B cell (primary cell): ENCODE measurements at regions not wholly inside any gene's neighbourhood (a gene's known extent, or its start where the extent isn't known, plus 50 kb on each side); places are given as distances from the start of the nearest gene placed in this dataset.
"Not testable (repeated sequence)": the region's sequence is repeated elsewhere in the genome, so short reads cannot be mapped to it uniquely, and the experiment has no call there.

Source experiments
- ATAC-seq: fragments of 200-7000 bp; cut with Tn5 transposase; one replicate; pipeline ENCODE4 v1.10.0; 2021; ENCODE audit warnings: low read depth, mild to moderate bottlenecking, moderate number of reproducible peaks, moderate library complexity
- CTCF ChIA-PET: fragments of 350-600 bp; sonication (Branson Sonifier 250); formaldehyde crosslinking; loops from one replicate; lab custom pipeline; 2021; ENCODE audit warnings: antibody characterized with exemption, inconsistent platforms; lab: Charles Lee
- POLR2A ChIA-PET: fragments of 350-600 bp; sonication (Branson Sonifier 250); formaldehyde crosslinking; loops from one replicate; lab custom pipeline; 2021; ENCODE audit warnings: antibody characterized with exemption; lab: Charles Lee
- DNase-seq: peaks from one replicate; pipeline ENCODE4 v3.0.0; 2013
- H2AFZ ChIP-seq: 2 replicates; pipeline ENCODE4 v1.6.1; 2012; ENCODE audit warnings: mild to moderate bottlenecking, low read depth, low read length; ENCODE audit not compliant: insufficient read depth, poor library complexity, severe bottlenecking
- H3K27ac ChIP-seq, 2 donors: 1 replicate in 1 of 2; 2 replicates in 1 of 2; pipeline ENCODE4 v1.5.1; 2012 to 2013; ENCODE audit warnings: low read length in 2 of 2, mild to moderate bottlenecking in 2 of 2, moderate library complexity in 1 of 2
- H3K27me3 ChIP-seq, 4 experiments: fragments of 200-600 bp in 1 of 4; sonication (generic) in 1 of 4; replicated peaks in 1 of 4; 1 replicate in 2 of 4; 2 replicates in 2 of 4; pipeline versions ENCODE4 v1.6.1 to v1.7.0; 2013 to 2016; ENCODE audit warnings: low read length in 3 of 4, mild to moderate bottlenecking in 2 of 4, mixed read lengths in 1 of 4, moderate library complexity in 1 of 4; ENCODE audit not compliant: insufficient read depth in 4 of 4, control insufficient read depth in 3 of 4; ENCODE audit errors: control extremely low read depth in 1 of 4
- H3K36me3 ChIP-seq, 2 experiments: replicated peaks in 1 of 2; 1 replicate in 1 of 2; 2 replicates in 1 of 2; pipeline versions ENCODE4 v1.6.1 to v1.7.1; 2013; ENCODE audit warnings: low read length in 1 of 2; ENCODE audit not compliant: insufficient read depth in 2 of 2, control insufficient read depth in 1 of 2; ENCODE audit errors: control extremely low read depth in 1 of 2, extremely low read depth in 1 of 2
- H3K4me1 ChIP-seq, 2 donors: fragments of 200-600 bp in 1 of 2; sonication (generic) in 1 of 2; 1 replicate in 1 of 2; 2 replicates in 1 of 2; pipeline versions ENCODE4 v1.5.1 to v1.6.1; 2013 to 2017; ENCODE audit warnings: low read length in 2 of 2; ENCODE audit not compliant: control insufficient read depth in 2 of 2, insufficient read depth in 2 of 2
- H3K4me2 ChIP-seq: replicated peaks from 2 replicates; pipeline ENCODE3; 2012; ENCODE audit warnings: mild to moderate bottlenecking, low read depth, low read length; ENCODE audit not compliant: poor library complexity, severe bottlenecking
- H3K4me3 ChIP-seq, 5 experiments: fragments of 200-600 bp in 1 of 5; sonication (generic) in 1 of 5; 1 replicate in 3 of 5; 2 replicates in 2 of 5; pipeline versions ENCODE4 v1.5.1 to v1.7.0; 2011 to 2016; ENCODE audit warnings: low read length in 4 of 5, mild to moderate bottlenecking in 4 of 5, low read depth in 2 of 5, control low read depth in 1 of 5, moderate library complexity in 1 of 5; ENCODE audit not compliant: insufficient read depth in 1 of 5; ENCODE audit errors: control extremely low read depth in 1 of 5, extremely low read depth in 1 of 5
- H3K79me2 ChIP-seq: fragments of 200-600 bp; sonication (generic); one replicate; pipeline ENCODE4 v1.6.0; 2016; ENCODE audit warnings: low read length; ENCODE audit not compliant: control insufficient read depth, insufficient read depth
- H3K9ac ChIP-seq: fragments of 200-600 bp; sonication (generic); 2 replicates; pipeline ENCODE4 v1.6.1; 2017; ENCODE audit warnings: mild to moderate bottlenecking, low read length, moderate library complexity
- H3K9me3 ChIP-seq, 3 donors: one replicate each; pipeline versions ENCODE4 v1.6.1 to v1.7.1; 2013; ENCODE audit warnings: low read length in 2 of 3; ENCODE audit not compliant: control insufficient read depth in 2 of 3, insufficient read depth in 1 of 3; ENCODE audit errors: control extremely low read depth in 1 of 3
- H4K20me1 ChIP-seq: 2 replicates; pipeline ENCODE4 v1.6.0; 2012; ENCODE audit warnings: mild to moderate bottlenecking, low read length; ENCODE audit not compliant: insufficient read depth, control insufficient read depth, poor library complexity, severe bottlenecking
- H3K27ac Mint-ChIP-seq: one replicate; pipeline ENCODE4 v1.8.0; 2021; ENCODE audit warnings: mixed read lengths
- H3K27me3 Mint-ChIP-seq: one replicate; pipeline ENCODE4 v1.8.0; 2021; ENCODE audit warnings: mixed read lengths
- H3K4me1 Mint-ChIP-seq: one replicate; pipeline ENCODE4 v1.8.0; 2021; ENCODE audit warnings: mixed read lengths
- H3K4me3 Mint-ChIP-seq: one replicate; pipeline ENCODE4 v1.8.0; 2021; ENCODE audit warnings: mixed read lengths
- H3K9me3 Mint-ChIP-seq: one replicate; pipeline ENCODE4 v1.8.0; 2022; ENCODE audit warnings: mixed read lengths; ENCODE audit not compliant: insufficient read depth
- EZH2 ChIP-seq: IDR thresholded peaks from 2 replicates; pipeline ENCODE4 v1.6.1; 2012; ENCODE audit warnings: borderline replicate concordance, low read depth, mild to moderate bottlenecking, moderate library complexity, low read length; ENCODE audit not compliant: insufficient read depth, poor library complexity, severe bottlenecking
- WGBS: methylation state at CpG from one replicate; pipeline ENCODE4 v1.1.5; 2013; ENCODE audit warnings: missing lambda C conversion rate; ENCODE audit not compliant: insufficient coverage; 5-methylcytosine and 5-hydroxymethylcytosine counted together
- intact Hi-C: fragments of 100-400 bp; cut with micrococcal nuclease; formaldehyde crosslinking; loops from one replicate; pipeline ENCODE4 v1.10.0; 2022
- TF ChIP-seq, protein P1 (sequence below): fragments of 200-600 bp; IDR thresholded peaks from one replicate; pipeline ENCODE4 v1.8.0; 2022; ENCODE audit warnings: antibody characterized with exemption, mild to moderate bottlenecking

DNA sequence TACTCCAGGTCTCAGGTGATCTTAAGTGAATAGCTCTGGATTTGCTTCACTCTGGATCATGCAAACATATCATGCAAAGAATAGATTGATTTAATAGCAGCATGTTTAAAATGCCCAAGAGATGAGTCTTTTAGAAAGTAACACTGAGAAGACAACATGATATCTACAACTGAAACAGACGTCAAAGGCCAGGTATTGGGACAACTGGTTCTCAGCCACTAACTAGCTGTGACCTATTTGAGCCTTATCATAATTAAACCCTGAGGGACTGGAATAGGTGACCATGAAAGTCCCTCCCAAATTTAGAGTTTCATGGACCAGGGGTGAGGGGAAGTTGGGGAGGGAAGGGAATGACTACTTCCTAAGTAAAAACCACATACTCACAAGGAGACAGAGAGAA, 95.7 kb downstream of the NIBAN1 start:
- no peaks in the 10 kb centered on the region for H4K20me1 ChIP-seq
- TF ChIP-seq, protein P1, sequence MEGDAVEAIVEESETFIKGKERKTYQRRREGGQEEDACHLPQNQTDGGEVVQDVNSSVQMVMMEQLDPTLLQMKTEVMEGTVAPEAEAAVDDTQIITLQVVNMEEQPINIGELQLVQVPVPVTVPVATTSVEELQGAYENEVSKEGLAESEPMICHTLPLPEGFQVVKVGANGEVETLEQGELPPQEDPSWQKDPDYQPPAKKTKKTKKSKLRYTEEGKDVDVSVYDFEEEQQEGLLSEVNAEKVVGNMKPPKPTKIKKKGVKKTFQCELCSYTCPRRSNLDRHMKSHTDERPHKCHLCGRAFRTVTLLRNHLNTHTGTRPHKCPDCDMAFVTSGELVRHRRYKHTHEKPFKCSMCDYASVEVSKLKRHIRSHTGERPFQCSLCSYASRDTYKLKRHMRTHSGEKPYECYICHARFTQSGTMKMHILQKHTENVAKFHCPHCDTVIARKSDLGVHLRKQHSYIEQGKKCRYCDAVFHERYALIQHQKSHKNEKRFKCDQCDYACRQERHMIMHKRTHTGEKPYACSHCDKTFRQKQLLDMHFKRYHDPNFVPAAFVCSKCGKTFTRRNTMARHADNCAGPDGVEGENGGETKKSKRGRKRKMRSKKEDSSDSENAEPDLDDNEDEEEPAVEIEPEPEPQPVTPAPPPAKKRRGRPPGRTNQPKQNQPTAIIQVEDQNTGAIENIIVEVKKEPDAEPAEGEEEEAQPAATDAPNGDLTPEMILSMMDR = no peak
- TF ChIP-seq EZH2 = no peak
- no CpG with 5 or more reads among the region's 1 CpG for WGBS
- intact Hi-C loops = no loop called here
- H3K4me2 ChIP-seq = no peak overlapping the region
- no peaks in the 10 kb centered on the region for H3K79me2 ChIP-seq
- ChIA-PET POLR2A (no interaction called here), CTCF (no interaction called here)
- H3K4me1 Mint-ChIP-seq = peaks cover 6% of the 10 kb centered on the region
- no peaks in the 10 kb centered on the region for H3K36me3 ChIP-seq
- DNase-seq (no peak), ATAC-seq (no peak)
- no peaks in the 10 kb centered on the region for H3K4me1 ChIP-seq
- no peak overlapping the region for H3K9ac ChIP-seq
- no peaks in the 10 kb centered on the region for H3K27me3 ChIP-seq
- H2AFZ ChIP-seq = no peak overlapping the region
- H3K27ac Mint-ChIP-seq = no peak overlapping the region
- H3K9me3 ChIP-seq = no peaks in the 10 kb centered on the region
- no peak overlapping the region for H3K27ac ChIP-seq
- no peak overlapping the region for H3K4me3 Mint-ChIP-seq
- H3K27me3 Mint-ChIP-seq = no peaks in the 10 kb centered on the region
- H3K9me3 Mint-ChIP-seq = no peaks in the 10 kb centered on the region
- H3K4me3 ChIP-seq = no peak overlapping the region

DNA sequence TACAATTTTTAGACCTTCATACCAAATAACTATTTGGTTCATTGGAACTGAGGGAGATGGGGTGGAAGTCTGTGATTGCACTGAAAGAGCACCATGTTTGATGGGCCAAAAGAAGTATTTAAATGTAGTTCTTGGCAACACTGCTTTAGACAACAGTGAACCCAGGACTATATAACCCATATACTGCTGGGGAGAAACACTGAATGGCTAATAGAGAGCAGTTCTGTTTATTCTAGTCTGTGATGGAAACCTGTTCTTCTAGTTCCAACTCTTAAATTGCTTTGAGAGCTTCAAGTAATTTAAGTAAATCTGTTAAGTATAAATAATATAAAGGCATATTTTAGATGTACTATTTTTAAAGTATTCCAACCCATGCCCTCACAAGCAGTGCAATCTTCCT, 96.3 kb downstream of the NIBAN1 start:
- no peak overlapping the region for H3K4me3 ChIP-seq
- CTCF ChIA-PET = no interaction called here
- H3K27ac ChIP-seq = no peak overlapping the region
- Mint-ChIP-seq H3K27me3 (no peaks in the 10 kb centered on the region), H3K4me1 (peaks cover 6% of the 10 kb centered on the region), H3K9me3 (no peaks in the 10 kb centered on the region), H3K27ac (no peak overlapping the region), H3K4me3 (no peak overlapping the region)
- intact Hi-C loops = no loop called here
- no peaks in the 10 kb centered on the region for H3K9me3 ChIP-seq
- no peaks in the 10 kb centered on the region for H3K79me2 ChIP-seq
- H3K4me1 ChIP-seq = no peaks in the 10 kb centered on the region
- no peak overlapping the region for H2AFZ ChIP-seq
- no peaks in the 10 kb centered on the region for H3K27me3 ChIP-seq
- no peak for TF ChIP-seq EZH2
- TF ChIP-seq, protein P1 = no peak
- ATAC-seq (no peak), DNase-seq (no peak)
- no peak overlapping the region for H3K9ac ChIP-seq
- H3K36me3 ChIP-seq = no peaks in the 10 kb centered on the region
- POLR2A ChIA-PET = no interaction called here
- no peak overlapping the region for H3K4me2 ChIP-seq
- no peaks in the 10 kb centered on the region for H4K20me1 ChIP-seq

DNA sequence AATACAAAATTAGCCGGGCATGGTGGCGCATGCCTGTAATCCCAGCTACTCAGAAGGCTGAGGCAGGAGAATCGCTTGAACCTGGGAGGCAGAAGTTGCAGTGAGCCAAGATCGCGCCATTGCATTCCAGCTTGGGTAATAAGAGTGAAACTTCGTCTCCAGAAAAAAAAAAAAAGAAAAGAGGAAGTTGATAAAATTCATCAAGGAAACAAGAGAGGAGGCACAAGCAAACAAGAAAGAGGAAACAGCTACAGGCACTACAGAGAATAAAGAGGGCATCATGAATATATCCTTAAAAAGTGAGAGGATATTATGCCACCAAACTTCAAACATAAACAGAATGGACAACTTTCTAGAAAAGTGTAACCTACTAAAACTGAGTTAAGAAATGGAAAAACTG, 98.3 kb downstream of the NIBAN1 start:
- H3K9me3 ChIP-seq, H3K27me3 ChIP-seq, CTCF ChIA-PET, H4K20me1 ChIP-seq, intact Hi-C loops, H3K4me1 ChIP-seq, POLR2A ChIA-PET, H3K27ac ChIP-seq, H3K4me2 ChIP-seq, H3K9me3 Mint-ChIP-seq, H3K4me3 Mint-ChIP-seq, H3K36me3 ChIP-seq, H2AFZ ChIP-seq, H3K9ac ChIP-seq, ATAC-seq, H3K4me1 Mint-ChIP-seq, H3K4me3 ChIP-seq, H3K27ac Mint-ChIP-seq, H3K27me3 Mint-ChIP-seq, H3K79me2 ChIP-seq: not testable (repeated sequence)
- peak; percentile 13 for DNase-seq
- 64% methylated on average over 4 of the region's 6 CpGs for WGBS
